Tibial nerve (tissue), 4 donors: ENCODE measurements at regions not wholly inside any gene's neighbourhood (a gene's known extent, or its start where the extent isn't known, plus 50 kb on each side); places are given as distances from the start of the nearest gene placed in this dataset.

Experiments used
- DNase-seq, 2 donors: peaks; one replicate each; pipeline ENCODE4 v3.0.0-alpha.2; 2019; ENCODE audit warnings: low spot score in 2 of 2
- H3K27ac ChIP-seq, 4 donors: fragments of 200-600 bp; sonication (generic) in 3 of 4; one replicate each; pipeline ENCODE4 v1.5.1; 2017 to 2019; ENCODE audit warnings: mild to moderate bottlenecking in 1 of 4
- H3K27me3 ChIP-seq, 2 donors: fragments of 200-600 bp; sonication (generic) in 1 of 2; one replicate each; pipeline versions ENCODE4 v1.5.1 to v1.6.0; 2017 to 2019
- H3K36me3 ChIP-seq, 3 donors: fragments of 200-600 bp; sonication (generic); one replicate each; pipeline ENCODE4 v1.5.1; 2018 to 2019
- H3K4me1 ChIP-seq, 4 donors: fragments of 200-600 bp; sonication (generic) in 3 of 4; one replicate each; pipeline ENCODE4 v1.5.1; 2017 to 2019
- H3K4me3 ChIP-seq, 4 donors: fragments of 200-600 bp; sonication (generic) in 3 of 4; one replicate each; pipeline ENCODE4 v1.5.1; 2017 to 2019; ENCODE audit warnings: mild to moderate bottlenecking in 1 of 4, moderate library complexity in 1 of 4
- H3K9me3 ChIP-seq, 4 donors: fragments of 200-600 bp; sonication (generic) in 3 of 4; one replicate each; pipeline ENCODE4 v1.5.1; 2017 to 2019
- EP300 ChIP-seq, 2 donors: sonication (generic); formaldehyde crosslinking; IDR thresholded peaks; one replicate each; pipeline ENCODE4 v1.6.1; 2017; ENCODE audit warnings: antibody characterized with exemption in 2 of 2, mild to moderate bottlenecking in 1 of 2
- POLR2A ChIP-seq, 2 donors: fragments of 450-650 bp; IDR thresholded peaks; one replicate each; pipeline ENCODE4 v1.6.1; 2017; ENCODE audit warnings: antibody characterized with exemption in 2 of 2, mild to moderate bottlenecking in 2 of 2, moderate library complexity in 2 of 2
- whole genome bisulfite sequencing, 2 donors: methylation state at CpG; one replicate each; pipeline ENCODE4 v1.1.5; 2018; 5-methylcytosine and 5-hydroxymethylcytosine counted together
- TF ChIP-seq, protein P1 (sequence below), 5 experiments: fragments of 200-600 bp in 3 of 5; fragments of 450-650 bp in 2 of 5; sonication (generic) in 3 of 5; IDR thresholded peaks; one replicate each; pipeline ENCODE4 v1.5.1; 2016 to 2019; ENCODE audit warnings: antibody characterized with exemption in 5 of 5, mild to moderate bottlenecking in 3 of 5, moderate library complexity in 2 of 5

DNA sequence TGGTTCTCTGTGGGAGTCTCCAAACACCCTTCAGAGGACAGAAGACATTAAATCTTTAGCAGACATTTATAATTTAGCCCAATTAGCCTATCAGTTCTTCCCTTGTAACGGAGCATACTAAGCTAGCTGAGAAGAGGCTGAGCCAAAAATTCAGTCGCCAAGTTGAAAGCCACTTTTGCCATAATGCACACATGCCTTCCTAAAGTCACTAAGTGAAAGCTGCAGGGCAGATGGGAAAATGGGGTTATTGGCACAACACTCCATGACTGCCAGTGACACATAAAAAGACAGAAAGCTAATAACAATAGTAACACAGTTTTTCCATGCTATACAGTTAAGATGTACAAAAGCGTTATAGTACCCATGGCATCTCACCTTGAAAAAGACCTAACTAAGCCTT lies 176.2 kb downstream of the DIRAS2 start:
- no peak for DNase-seq
- TF ChIP-seq EP300 (IDR thresholded peaks at IDR 0.05), result no peak
- no peaks in the 10 kb centered on the region for H3K4me1 ChIP-seq

DNA sequence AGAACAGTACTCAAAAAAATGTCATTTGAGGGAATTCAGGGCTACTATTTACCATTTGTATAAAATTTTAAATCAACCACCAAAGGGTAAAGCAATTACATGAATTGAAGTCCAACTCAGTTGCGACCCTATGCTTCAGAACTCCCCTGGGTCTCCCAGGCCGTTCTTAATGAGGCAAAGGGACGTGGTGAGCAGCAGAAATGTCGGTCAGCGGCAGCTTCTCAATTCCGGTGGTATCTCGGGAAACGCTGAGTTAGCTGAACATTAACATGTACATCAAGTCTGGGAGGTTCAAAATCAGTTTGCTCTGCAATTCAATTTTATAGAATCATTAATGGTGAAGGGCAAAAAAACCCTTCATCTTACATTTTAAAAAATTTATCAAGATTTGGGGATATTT lies 173.2 kb downstream of the DIRAS2 start:
- WGBS, 2 donors, result 59 to 70% methylated on average over 8 of the region's 8 CpGs
- no peaks in the 10 kb centered on the region for H3K9me3 ChIP-seq
- DNase-seq, result no peak
- TF ChIP-seq, protein P1, sequence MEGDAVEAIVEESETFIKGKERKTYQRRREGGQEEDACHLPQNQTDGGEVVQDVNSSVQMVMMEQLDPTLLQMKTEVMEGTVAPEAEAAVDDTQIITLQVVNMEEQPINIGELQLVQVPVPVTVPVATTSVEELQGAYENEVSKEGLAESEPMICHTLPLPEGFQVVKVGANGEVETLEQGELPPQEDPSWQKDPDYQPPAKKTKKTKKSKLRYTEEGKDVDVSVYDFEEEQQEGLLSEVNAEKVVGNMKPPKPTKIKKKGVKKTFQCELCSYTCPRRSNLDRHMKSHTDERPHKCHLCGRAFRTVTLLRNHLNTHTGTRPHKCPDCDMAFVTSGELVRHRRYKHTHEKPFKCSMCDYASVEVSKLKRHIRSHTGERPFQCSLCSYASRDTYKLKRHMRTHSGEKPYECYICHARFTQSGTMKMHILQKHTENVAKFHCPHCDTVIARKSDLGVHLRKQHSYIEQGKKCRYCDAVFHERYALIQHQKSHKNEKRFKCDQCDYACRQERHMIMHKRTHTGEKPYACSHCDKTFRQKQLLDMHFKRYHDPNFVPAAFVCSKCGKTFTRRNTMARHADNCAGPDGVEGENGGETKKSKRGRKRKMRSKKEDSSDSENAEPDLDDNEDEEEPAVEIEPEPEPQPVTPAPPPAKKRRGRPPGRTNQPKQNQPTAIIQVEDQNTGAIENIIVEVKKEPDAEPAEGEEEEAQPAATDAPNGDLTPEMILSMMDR (IDR thresholded peaks at IDR 0.05), result no peak
- TF ChIP-seq POLR2A (IDR thresholded peaks at IDR 0.05), result no peak
- no peak for TF ChIP-seq EP300 (IDR thresholded peaks at IDR 0.05)
- H3K27ac ChIP-seq, result no peak overlapping the region
- H3K27me3 ChIP-seq, result no peaks in the 10 kb centered on the region
- no peaks in the 10 kb centered on the region for H3K36me3 ChIP-seq
- H3K4me1 ChIP-seq, result no peaks in the 10 kb centered on the region
- H3K4me3 ChIP-seq, result no peak overlapping the region

More for the DNA sequence above, 176.2 kb downstream of the DIRAS2 start:
- Histone ChIP-seq H3K9me3 (no peaks in the 10 kb centered on the region), H3K27ac (no peak overlapping the region), H3K36me3 (no peaks in the 10 kb centered on the region), H3K4me3 (no peak overlapping the region), H3K27me3 (no peaks in the 10 kb centered on the region)
- 83 to 90% methylated on average over 3 of the region's 3 CpGs for WGBS, 2 donors

DNA sequence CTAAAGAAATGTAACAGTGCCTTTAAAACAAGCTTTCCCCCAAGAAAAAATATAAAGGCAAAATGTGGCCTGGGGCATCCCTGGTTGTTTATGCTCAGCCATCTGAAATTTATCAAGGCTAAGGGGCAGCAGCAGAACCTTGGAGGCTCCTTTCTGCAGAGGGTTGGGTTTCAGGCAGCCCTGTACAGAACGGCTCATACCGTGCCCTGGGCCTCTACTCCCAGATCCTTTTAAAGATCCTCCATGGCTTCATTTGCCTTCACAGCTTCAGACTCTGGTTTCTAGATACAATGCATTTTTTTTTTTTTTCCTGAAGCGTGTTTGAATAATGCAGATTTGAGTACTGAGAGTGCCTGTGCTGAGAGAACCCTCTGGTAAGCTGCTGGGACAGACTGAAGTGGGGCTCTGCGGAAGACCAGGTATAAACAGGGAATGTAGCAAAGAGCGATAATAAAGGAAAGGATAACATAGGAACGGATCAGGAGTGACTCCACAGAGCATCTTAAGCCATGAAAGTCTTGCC lies 172.7 kb downstream of the DIRAS2 start:
- H3K27me3 ChIP-seq, result no peaks in the 10 kb centered on the region
- no peak for DNase-seq
- no peak overlapping the region for H3K27ac ChIP-seq
- TF ChIP-seq EP300 (IDR thresholded peaks at IDR 0.05) (no peak), POLR2A (IDR thresholded peaks at IDR 0.05) (no peak)
- TF ChIP-seq, protein P1 (IDR thresholded peaks at IDR 0.05), result no peak
- no peaks in the 10 kb centered on the region for H3K36me3 ChIP-seq
- H3K9me3 ChIP-seq, result no peaks in the 10 kb centered on the region
- H3K4me1 ChIP-seq, result no peaks in the 10 kb centered on the region
- H3K4me3 ChIP-seq, result no peak overlapping the region
- 79 to 82% methylated on average over 6 of the region's 6 CpGs for WGBS, 2 donors

DNA sequence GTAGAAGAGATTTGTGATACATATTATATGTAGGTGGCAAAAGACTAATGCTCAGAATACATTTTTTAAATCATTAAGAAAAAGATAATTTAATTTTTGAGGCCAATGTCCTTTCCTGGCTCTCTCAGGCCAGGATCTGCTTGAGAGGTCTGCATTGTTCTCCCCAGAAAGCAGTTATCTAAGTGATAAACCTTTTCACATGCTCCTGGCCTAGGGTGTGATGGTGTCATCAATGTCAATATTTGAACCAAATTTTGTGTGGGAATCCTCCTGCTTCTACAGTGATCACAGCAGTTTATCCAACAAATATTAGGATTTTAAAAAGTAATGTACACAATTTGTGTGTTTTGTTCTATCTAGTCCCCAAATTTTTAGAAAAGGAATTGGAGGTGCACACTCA lies 166.6 kb downstream of the DIRAS2 start:
- DNase-seq, result no peak
- H3K9me3 ChIP-seq, result no peaks in the 10 kb centered on the region

DNA sequence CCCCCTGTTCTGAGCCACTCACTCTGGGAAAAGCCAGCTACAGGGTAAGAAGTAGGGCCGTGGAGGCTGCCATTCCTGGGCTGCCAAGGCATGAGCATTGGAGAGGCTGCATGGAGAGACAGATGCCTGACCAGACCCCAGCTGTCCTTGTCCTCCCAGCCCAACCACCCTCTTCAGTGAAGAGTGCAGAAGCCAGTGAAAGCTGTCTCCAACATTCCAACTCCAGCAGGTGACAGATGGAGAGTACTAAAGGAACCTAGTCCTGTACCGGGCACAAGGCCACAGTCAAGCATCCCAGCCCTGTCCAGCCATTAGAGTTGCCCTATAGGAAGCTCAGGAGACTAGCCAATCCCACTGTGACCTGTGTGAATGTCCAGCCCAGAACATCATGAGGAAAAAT lies 165.1 kb downstream of the DIRAS2 start:
- Histone ChIP-seq H3K9me3 (no peaks in the 10 kb centered on the region), H3K36me3 (no peaks in the 10 kb centered on the region), H3K27ac (no peak overlapping the region), H3K4me3 (no peak overlapping the region), H3K27me3 (no peaks in the 10 kb centered on the region), H3K4me1 (no peaks in the 10 kb centered on the region)
- DNase-seq, result no peak
- 85 to 97% methylated on average over 2 of the region's 2 CpGs for WGBS, 2 donors
- no peak for TF ChIP-seq POLR2A (IDR thresholded peaks at IDR 0.05)
- TF ChIP-seq EP300 (IDR thresholded peaks at IDR 0.05), result no peak
- TF ChIP-seq, protein P1 (IDR thresholded peaks at IDR 0.05), result no peak

More for the DNA sequence above, 166.6 kb downstream of the DIRAS2 start:
- no peak for TF ChIP-seq EP300 (IDR thresholded peaks at IDR 0.05)
- TF ChIP-seq, protein P1 (IDR thresholded peaks at IDR 0.05), result no peak
- TF ChIP-seq POLR2A (IDR thresholded peaks at IDR 0.05), result no peak
- no peak overlapping the region for H3K4me3 ChIP-seq
- H3K36me3 ChIP-seq, result no peaks in the 10 kb centered on the region
- H3K27me3 ChIP-seq, result no peaks in the 10 kb centered on the region
- no peak overlapping the region for H3K27ac ChIP-seq
- no peaks in the 10 kb centered on the region for H3K4me1 ChIP-seq

DNA sequence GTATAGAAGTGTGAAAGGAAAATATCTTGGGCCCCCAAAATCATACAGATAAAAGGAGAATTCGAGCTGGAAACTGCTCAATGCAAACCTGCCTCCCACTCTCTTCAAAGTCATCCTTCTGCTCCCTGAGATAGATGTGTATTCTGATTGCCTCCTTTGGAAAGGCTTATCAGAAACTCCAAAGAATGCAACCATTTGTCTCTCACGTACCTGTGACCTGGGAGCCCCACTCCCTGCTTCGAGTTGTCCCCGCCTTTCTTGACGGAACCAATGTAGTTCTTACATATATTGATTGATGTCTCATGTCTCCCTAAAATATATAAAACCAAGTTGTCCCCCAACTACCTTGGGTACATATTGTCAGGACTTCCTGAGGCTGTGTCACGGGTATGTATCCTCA lies 163.8 kb downstream of the DIRAS2 start:
- Histone ChIP-seq H3K27me3 (no peaks in the 10 kb centered on the region), H3K9me3 (no peaks in the 10 kb centered on the region), H3K27ac (no peak overlapping the region), H3K4me1 (no peaks in the 10 kb centered on the region), H3K4me3 (no peak overlapping the region), H3K36me3 (no peaks in the 10 kb centered on the region)
- DNase-seq, result no peak
- TF ChIP-seq, protein P1 (IDR thresholded peaks at IDR 0.05), result no peak
- TF ChIP-seq EP300 (IDR thresholded peaks at IDR 0.05) (no peak), POLR2A (IDR thresholded peaks at IDR 0.05) (no peak)
- WGBS, 2 donors, result 54 to 66% methylated on average over 6 of the region's 6 CpGs
